ENCODE measurements at regions not wholly inside any gene's neighbourhood (a gene's known extent, or its start where the extent isn't known, plus 50 kb on each side); places are given as distances from the start of the nearest gene placed in this dataset.
"Not testable (repeated sequence)": the region's sequence is repeated elsewhere in the genome, so short reads cannot be mapped to it uniquely, and the experiment has no call there.

DNA sequence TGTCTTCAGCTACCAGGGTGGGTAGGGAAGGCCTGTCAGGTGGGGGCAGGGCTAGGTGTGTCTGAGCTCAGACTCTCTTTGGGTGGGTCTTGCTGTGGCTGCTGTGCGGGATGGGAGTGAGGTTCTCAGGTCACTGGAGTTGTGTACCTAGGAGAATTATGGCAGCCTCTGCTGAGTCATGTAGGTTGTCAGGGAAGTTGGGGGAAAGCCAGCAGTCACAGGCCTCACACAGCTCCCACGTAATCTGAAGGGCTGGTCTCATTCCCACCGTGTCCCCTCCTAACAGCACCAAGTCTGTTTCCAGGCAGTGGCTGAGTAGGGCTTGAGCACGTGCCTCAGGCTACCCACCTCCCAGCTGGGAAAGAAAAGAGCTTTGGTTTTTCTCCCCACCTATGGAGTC is 67.0 kb downstream of the CHCHD4 start:
- Mint-ChIP-seq H3K4me3 (no peak overlapping the region), H3K9me3 (peaks cover 3% of the 10 kb centered on the region), H3K27me3 (peaks cover 18% of the 10 kb centered on the region), H3K36me3 (ENCODE audit: low read depth) (no peaks in the 10 kb centered on the region), H3K27ac (no peak overlapping the region), H3K4me1 (ENCODE audit: low read depth) (no peaks in the 10 kb centered on the region)

DNA sequence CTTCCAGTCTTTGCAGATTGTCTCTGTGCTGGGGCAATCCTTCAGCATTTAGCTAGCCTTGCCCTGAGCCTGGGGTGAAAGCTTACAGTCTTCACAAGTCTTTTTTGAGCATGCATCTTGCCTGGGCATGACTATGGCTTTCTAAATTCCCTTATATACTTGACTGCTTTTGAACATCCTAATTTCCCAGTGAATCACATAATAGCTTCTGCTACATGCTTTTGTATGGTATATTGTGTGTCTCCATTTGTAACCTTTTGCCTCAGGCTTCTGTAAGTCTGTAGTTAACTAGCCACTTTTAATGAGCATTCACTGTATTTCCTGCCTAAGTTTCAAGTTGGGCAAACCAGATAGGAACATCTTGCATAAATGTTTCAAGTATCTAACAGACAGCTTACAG is 76.8 kb downstream of the CHCHD4 start:
- H3K4me1 Mint-ChIP-seq (ENCODE audit: low read depth) = no peaks in the 10 kb centered on the region
- H3K27me3 Mint-ChIP-seq = peaks cover 31% of the 10 kb centered on the region
- H3K4me3 Mint-ChIP-seq = no peak overlapping the region
- no peaks in the 10 kb centered on the region for H3K9me3 Mint-ChIP-seq
- no peak overlapping the region for H3K27ac Mint-ChIP-seq
- H3K36me3 Mint-ChIP-seq (ENCODE audit: low read depth) = no peaks in the 10 kb centered on the region

DNA sequence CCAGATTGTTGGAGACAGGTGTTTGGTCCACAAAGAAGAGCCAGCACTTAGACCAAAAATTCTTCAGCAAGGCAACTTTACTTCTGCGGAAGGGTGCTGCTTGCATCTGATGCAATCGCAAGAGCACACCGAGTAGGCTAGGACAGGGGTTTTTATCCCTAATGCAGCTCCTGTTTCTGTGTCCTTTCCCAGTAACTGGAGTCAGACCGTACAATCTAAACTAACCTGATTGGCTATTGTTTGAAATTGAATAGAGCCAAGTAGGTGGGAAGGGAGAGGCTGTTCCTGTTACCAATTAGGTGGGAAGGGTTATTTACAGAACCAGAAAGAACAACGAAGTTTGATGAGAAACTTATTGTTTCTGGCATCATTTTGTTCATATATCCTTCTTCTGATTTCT is 77.6 kb downstream of the CHCHD4 start:
- Mint-ChIP-seq H3K36me3 (ENCODE audit: low read depth) (no peaks in the 10 kb centered on the region), H3K4me1 (ENCODE audit: low read depth) (no peaks in the 10 kb centered on the region), H3K4me3 (no peak overlapping the region), H3K9me3 (no peaks in the 10 kb centered on the region), H3K27me3 (peaks cover 31% of the 10 kb centered on the region), H3K27ac (no peak overlapping the region)

DNA sequence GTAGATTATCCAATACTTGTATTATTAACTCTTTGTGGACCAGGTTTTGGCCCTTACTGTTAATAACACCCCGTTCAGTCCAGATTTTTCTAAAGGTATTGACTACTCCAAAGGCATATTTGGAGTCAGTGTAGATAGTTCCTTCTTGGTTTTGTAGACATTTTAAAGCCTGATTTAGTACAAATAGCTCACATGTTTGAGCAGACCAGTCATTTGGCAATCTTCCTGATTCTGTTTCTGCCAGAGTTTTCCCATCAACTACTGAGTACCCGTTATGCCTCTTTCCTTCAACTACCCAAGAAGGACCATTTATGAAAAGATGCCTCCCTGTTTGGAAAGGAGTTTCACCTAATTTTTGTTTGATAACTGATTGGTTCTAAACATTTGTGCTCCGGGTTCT is 82.0 kb downstream of the CHCHD4 start:
- H3K4me1 Mint-ChIP-seq (ENCODE audit: low read depth) = no peaks in the 10 kb centered on the region
- H3K27ac Mint-ChIP-seq = no peak overlapping the region
- H3K36me3 Mint-ChIP-seq (ENCODE audit: low read depth) = no peaks in the 10 kb centered on the region
- H3K4me3 Mint-ChIP-seq = no peak overlapping the region
- no peaks in the 10 kb centered on the region for H3K9me3 Mint-ChIP-seq
- H3K27me3 Mint-ChIP-seq = peaks cover 16% of the 10 kb centered on the region

DNA sequence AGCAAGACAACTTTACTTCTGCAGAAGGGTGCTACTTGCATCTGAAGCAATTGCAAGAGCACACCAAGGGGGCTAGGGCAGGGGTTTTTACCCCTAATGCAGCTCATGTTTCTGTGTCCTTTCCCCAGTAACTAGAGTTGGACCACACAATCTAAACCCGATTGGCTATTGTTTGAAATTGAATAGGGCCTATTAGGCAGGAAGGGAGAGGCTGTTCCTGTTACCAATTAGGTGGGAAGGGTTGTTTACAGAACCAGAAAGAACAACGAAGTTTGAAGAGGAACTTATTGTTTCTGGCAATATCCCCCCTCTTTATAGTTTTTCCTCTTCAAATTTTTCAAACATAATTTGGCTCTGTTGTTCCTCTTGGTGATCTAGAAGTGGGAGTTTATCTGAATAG is 85.5 kb downstream of the CHCHD4 start:
- peaks cover 4% of the 10 kb centered on the region for H3K9me3 Mint-ChIP-seq
- H3K4me3 Mint-ChIP-seq = no peak overlapping the region
- H3K27me3 Mint-ChIP-seq = no peaks in the 10 kb centered on the region

DNA sequence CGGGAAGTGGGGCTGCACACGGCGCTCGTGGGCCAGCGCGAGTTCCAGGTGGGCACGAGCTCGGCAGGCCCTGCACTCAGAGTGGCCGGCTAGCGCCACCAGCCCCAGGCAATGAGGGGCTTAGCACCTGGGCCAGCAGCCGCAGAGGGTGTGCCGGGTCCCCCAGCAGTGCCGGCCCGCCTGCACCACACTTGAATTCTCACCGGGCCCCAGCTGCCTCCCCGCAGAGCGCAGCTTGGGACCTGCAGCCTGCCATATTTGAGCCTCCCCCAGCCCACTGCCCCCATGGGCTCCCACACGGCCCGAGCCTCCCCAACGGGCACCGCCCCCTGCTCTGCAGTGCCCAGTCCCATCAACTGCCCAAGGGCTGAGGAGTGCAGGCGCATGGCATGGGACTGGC is 87.5 kb downstream of the CHCHD4 start:
- H3K9me3 Mint-ChIP-seq = peaks cover 4% of the 10 kb centered on the region
- no peaks in the 10 kb centered on the region for H3K4me1 Mint-ChIP-seq (ENCODE audit: low read depth)
- no peak overlapping the region for H3K27ac Mint-ChIP-seq
- H3K27me3 Mint-ChIP-seq = no peaks in the 10 kb centered on the region
- H3K4me3 Mint-ChIP-seq = no peak overlapping the region
- peaks cover 4% of the 10 kb centered on the region for H3K36me3 Mint-ChIP-seq (ENCODE audit: low read depth)

More for the DNA sequence above, 85.5 kb downstream of the CHCHD4 start:
- Mint-ChIP-seq H3K27ac (no peak overlapping the region), H3K4me1 (ENCODE audit: low read depth) (no peaks in the 10 kb centered on the region), H3K36me3 (ENCODE audit: low read depth) (peaks cover 4% of the 10 kb centered on the region)

DNA sequence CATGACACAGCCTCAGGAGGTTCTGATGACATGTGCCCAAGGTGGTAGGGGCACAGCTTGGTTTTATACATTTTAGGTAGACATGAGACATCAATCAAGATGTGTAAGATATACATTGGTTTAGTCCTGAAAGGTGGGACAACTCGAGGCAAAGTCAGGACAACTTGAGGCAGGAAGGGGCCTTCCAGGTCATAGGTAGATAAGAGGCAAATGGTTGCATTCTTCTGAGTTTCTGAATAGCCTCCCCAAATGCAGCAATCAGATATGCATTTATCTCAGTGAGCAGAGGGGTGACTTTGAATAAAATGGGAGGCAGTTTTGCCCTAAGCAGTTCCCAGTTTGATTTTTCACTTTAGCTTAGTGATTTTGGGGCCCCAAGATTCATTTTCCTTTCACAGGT is 91.6 kb downstream of the CHCHD4 start:
- no peak overlapping the region for H3K4me3 Mint-ChIP-seq
- H3K27ac Mint-ChIP-seq = no peak overlapping the region
- peaks cover 5% of the 10 kb centered on the region for H3K27me3 Mint-ChIP-seq
- peaks cover 4% of the 10 kb centered on the region for H3K9me3 Mint-ChIP-seq
- peaks cover 4% of the 10 kb centered on the region for H3K36me3 Mint-ChIP-seq (ENCODE audit: low read depth)
- no peaks in the 10 kb centered on the region for H3K4me1 Mint-ChIP-seq (ENCODE audit: low read depth)

DNA sequence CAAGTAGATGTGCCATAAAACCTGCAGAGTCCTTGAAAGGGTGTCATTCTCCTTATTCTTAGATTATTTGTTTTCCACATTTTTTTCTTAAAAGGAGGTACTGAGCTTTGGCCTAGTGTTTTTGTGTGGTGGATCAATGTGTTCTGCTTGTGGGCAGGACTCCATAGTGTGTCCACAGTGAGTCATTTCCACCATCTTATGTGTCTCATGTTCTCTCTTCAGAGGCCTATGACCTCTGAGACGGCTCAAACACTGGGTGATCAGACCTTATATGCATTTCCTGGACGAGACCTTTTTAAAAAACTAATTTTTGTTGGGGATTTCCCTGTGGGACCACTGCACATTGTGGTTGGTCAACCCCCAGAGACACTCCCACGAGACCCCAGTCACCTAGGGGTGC is 93.4 kb downstream of the CHCHD4 start:
- Mint-ChIP-seq H3K36me3 (ENCODE audit: low read depth) (no peaks in the 10 kb centered on the region), H3K4me3 (no peak overlapping the region), H3K4me1 (ENCODE audit: low read depth) (no peaks in the 10 kb centered on the region), H3K9me3 (peaks cover 5% of the 10 kb centered on the region), H3K27me3 (peaks cover 5% of the 10 kb centered on the region), H3K27ac (no peak overlapping the region)

DNA sequence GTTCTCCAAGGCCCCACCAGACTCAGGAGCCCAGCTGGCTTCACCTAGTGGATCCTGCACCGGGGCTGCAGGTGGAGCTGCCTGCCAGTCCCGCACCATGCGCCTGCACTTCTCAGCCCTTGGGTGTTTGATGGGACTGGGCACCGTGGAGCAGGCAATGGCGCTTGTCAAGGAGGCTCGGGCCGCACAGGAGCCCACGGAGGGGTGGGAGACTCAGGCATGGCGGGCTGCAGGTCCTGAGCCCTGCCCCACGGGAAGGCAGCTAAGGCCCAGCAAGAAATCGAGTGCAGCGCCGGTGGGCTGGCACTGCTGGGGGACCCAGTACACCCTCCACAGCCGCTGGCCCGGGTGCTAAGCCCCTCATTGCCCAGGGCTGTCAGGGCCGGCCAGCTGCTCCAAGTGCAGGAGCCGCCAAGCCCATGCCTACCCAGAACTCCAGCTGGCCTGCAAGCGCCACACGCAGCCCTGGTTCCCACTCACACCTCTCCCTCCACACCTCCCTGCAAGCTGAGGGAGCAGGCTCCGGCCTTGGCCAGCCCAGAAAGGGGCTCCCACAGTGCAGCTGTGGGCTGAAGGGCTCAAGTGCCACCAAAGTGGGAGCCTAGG is 95.2 kb downstream of the CHCHD4 start:
- H3K4me3 Mint-ChIP-seq; H3K4me1 Mint-ChIP-seq (ENCODE audit: low read depth); H3K9me3 Mint-ChIP-seq; H3K27ac Mint-ChIP-seq; H3K27me3 Mint-ChIP-seq; H3K36me3 Mint-ChIP-seq (ENCODE audit: low read depth): not testable (repeated sequence)

DNA sequence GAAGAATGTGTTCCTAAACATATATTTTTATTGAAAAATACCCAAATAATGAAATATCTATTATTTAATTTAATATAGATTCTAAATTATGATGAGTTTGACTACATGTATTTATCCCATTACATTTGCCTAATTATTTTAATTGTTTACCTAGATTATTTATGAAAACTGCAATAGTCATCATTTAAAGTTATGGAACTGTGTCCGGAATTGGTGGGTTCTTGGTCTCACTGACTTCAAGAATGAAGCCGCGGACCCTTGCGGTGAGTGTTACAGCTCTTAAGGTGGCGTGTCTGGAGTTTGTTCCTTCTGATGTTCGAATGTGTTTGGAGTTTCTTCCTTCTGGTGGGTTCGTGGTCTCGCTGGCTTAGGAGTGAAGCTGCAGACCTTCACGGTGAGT is 96.5 kb downstream of the CHCHD4 start:
- Mint-ChIP-seq H3K27me3 (peaks cover 15% of the 10 kb centered on the region), H3K9me3 (peaks cover 14% of the 10 kb centered on the region)
- not testable (repeated sequence) for H3K27ac Mint-ChIP-seq; H3K4me3 Mint-ChIP-seq; H3K36me3 Mint-ChIP-seq (ENCODE audit: low read depth); H3K4me1 Mint-ChIP-seq (ENCODE audit: low read depth)

DNA sequence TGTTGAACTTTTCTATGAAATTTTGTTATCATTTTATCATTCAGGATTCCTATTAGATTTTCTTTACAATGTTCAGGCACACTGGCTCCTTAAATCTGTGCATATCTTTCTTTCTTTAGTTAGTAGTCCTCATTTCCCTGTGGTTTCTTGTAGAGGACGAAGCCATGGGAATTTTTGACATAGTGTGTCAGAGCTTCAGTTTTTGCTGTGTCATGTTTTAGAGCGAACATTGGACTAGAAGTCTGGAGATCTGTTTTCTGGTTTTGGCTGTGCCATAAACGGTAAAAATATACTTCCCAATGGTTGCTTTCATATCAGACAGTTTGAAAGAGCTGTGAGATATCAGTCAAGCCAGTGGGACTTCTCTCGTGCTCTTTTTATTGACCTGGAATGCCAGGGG is 105.2 kb downstream of the CHCHD4 start:
- Mint-ChIP-seq H3K9me3 (peaks cover 23% of the 10 kb centered on the region), H3K27ac (no peak overlapping the region), H3K4me3 (no peak overlapping the region), H3K4me1 (ENCODE audit: low read depth) (no peaks in the 10 kb centered on the region), H3K27me3 (peaks cover 39% of the 10 kb centered on the region), H3K36me3 (ENCODE audit: low read depth) (peaks cover 8% of the 10 kb centered on the region)

DNA sequence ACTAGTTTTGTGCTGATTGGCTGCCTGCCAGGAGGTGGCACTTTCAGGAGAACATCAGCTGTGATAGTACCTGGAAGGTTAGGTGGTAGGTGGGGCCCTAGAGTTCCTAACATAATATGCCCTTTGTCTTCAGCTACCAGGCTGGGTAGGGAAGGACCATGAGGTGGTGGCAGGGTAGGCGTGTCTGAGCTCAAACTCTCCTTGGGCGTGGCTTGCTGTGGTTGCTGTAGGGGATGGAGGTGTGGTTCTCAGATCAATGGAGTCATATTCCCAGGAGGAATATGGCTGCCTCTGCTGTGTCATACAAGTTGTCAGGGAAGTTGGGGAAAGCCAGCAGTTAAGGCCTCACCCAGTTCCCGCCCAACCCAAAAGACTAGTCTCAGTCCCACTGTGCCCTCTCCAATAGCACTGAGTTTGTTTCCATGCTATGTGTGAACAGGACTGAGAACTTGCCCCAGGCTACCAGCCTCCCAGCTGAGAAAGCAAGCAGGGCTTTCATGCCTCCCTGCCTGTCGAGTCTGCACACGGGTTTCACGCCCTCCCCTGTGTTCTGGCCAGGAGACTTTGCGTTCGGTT is 107.7 kb downstream of the CHCHD4 start:
- Mint-ChIP-seq H3K4me3 (no peak overlapping the region), H3K4me1 (ENCODE audit: low read depth) (no peaks in the 10 kb centered on the region), H3K27ac (no peak overlapping the region), H3K36me3 (ENCODE audit: low read depth) (peaks cover under 1% of the 10 kb centered on the region), H3K27me3 (peaks cover 37% of the 10 kb centered on the region), H3K9me3 (peaks cover 16% of the 10 kb centered on the region)

DNA sequence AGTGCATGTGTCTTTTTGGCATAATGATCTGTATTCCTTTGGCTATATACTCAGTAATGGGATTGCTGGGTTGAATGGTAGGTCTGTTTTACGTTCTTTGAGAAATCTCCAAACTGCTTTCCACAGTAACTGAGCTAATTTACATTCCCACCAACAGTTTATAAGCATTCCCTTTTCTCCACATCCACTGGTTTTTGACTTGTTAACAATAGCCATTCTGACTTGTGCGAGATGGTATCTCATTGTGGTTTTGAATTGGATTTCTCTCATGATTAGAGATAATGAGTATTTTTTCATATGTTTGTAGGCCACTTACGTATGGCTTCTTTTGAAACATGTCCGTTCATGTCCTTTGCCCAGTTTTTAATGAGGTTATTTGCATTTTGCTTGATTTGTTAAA is 117.7 kb downstream of the CHCHD4 start:
- Mint-ChIP-seq H3K4me3 (no peak overlapping the region), H3K4me1 (ENCODE audit: low read depth) (no peaks in the 10 kb centered on the region), H3K9me3 (no peaks in the 10 kb centered on the region), H3K27ac (no peak overlapping the region), H3K36me3 (ENCODE audit: low read depth) (no peaks in the 10 kb centered on the region), H3K27me3 (peaks cover 49% of the 10 kb centered on the region)

DNA sequence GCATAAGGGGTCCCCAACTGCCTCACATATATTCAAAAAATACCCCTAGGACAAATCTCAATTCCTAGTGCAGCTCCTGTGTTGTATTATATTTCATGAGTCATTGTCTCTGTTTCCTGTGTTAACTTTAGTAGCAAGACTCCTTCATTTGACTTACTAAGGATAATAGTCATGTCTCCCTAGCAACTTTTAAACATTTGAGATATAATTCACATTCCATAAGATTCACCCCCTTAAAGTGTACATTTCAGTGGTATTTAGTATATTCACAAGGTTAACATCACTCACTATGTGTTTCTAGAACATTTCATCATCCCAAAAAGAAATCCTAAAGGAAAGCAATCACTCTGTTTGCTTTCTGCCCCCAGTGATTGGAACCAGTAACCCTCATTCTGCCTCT is 121.3 kb upstream of the WNT7A start:
- Mint-ChIP-seq H3K9me3 (no peaks in the 10 kb centered on the region), H3K36me3 (ENCODE audit: low read depth) (no peaks in the 10 kb centered on the region), H3K4me3 (no peak overlapping the region), H3K27me3 (peaks cover 17% of the 10 kb centered on the region), H3K4me1 (ENCODE audit: low read depth) (no peaks in the 10 kb centered on the region), H3K27ac (no peak overlapping the region)

DNA sequence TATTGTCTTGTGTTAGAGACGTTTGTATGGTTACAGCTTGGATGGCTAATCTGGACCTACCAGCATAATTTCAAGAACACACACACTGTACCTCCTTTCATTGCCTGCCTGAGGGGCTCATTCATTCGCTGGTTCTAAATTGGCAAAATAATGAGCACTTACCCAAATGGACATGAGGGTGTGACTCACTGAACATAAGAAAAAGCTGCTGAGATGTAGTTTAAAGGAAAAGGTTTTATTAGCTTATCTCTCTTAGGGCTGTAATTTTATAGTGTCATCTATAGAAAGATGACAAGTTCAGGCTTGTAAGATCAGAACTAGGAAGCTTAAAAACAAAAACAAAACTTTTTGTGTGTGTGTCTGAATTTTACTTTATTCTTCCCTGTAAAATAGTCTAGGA is 120.7 kb upstream of the WNT7A start:
- Mint-ChIP-seq H3K27ac (no peak overlapping the region), H3K4me1 (ENCODE audit: low read depth) (no peaks in the 10 kb centered on the region), H3K27me3 (peaks cover 11% of the 10 kb centered on the region), H3K4me3 (no peak overlapping the region), H3K9me3 (peaks cover 5% of the 10 kb centered on the region), H3K36me3 (ENCODE audit: low read depth) (no peaks in the 10 kb centered on the region)

DNA sequence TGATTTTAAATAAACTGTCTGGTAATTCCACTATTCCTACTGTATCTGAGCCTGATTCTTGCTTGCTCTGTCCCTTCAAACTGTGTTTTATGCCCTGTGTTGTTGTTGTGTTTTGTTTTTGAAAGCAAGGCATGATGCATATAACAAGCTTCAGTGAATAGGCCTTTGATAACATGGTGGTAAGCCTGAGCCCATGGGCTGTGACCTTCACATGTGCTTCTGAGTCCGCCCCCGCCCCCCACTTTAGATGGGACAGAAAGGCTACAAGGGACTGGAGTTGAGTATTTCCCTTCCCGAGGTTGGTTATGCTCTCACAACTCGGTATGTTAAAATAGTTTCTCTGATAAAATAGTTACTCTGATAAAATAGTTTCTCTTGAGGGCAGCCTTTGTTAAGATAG is 119.0 kb upstream of the WNT7A start:
- Mint-ChIP-seq H3K27me3 (peaks cover 9% of the 10 kb centered on the region), H3K9me3 (peaks cover 6% of the 10 kb centered on the region), H3K27ac (no peak overlapping the region), H3K4me3 (no peak overlapping the region), H3K4me1 (ENCODE audit: low read depth) (no peaks in the 10 kb centered on the region), H3K36me3 (ENCODE audit: low read depth) (no peaks in the 10 kb centered on the region)
